ENCODE measurements at regions not wholly inside any gene's neighbourhood (a gene's known extent, or its start where the extent isn't known, plus 50 kb on each side); places are given as distances from the start of the nearest gene placed in this dataset.

GRCh38 chr10:6667679-6668270, 87.7 kb upstream of the PRKCQ start:
- DNase-seq = peak in 1 of 2 donors; percentile 49

GRCh38 chr10:6667150-6667549, 87.1 kb upstream of the PRKCQ start:
- DNase-seq = no peak

GRCh38 chr10:6665847-6666246, 85.8 kb upstream of the PRKCQ start:
- peak; percentile 54 to 75 for DNase-seq

GRCh38 chr10:6660460-6660859, 80.4 kb upstream of the PRKCQ start:
- no peak for DNase-seq

- no peak for DNase-seq
Observed at GRCh38 chr10:6659451-6659850, 79.4 kb upstream of the PRKCQ start.

- DNase-seq = no peak
Observed at GRCh38 chr10:6657669-6658068, 77.6 kb upstream of the PRKCQ start.

- DNase-seq = no peak
Observed at GRCh38 chr10:6657196-6657595, 77.1 kb upstream of the PRKCQ start.

GRCh38 chr10:6654571-6654970, 74.5 kb upstream of the PRKCQ start:
- no peak for DNase-seq

- no peak for DNase-seq
Observed at GRCh38 chr10:6650586-6650985, 70.5 kb upstream of the PRKCQ start.

GRCh38 chr10:6649903-6650302, 69.8 kb upstream of the PRKCQ start:
- DNase-seq = no peak

- no peak for DNase-seq
Observed at GRCh38 chr10:6648894-6649720, 69.0 kb upstream of the PRKCQ start.

- DNase-seq = peak; percentile 64 to 78
Observed at GRCh38 chr10:6647811-6648526, 67.9 kb upstream of the PRKCQ start.

GRCh38 chr10:6643962-6644361, 63.9 kb upstream of the PRKCQ start:
- peak in 1 of 2 donors; percentile 8 for DNase-seq

GRCh38 chr10:6642876-6643275, 62.8 kb upstream of the PRKCQ start:
- DNase-seq = no peak

GRCh38 chr10:6640433-6641040, 60.5 kb upstream of the PRKCQ start:
- no peak for DNase-seq

- no peak for DNase-seq
Observed at GRCh38 chr10:6637053-6637452, 57.0 kb upstream of the PRKCQ start.

- DNase-seq = no peak
Observed at GRCh38 chr10:6635784-6636183, 55.7 kb upstream of the PRKCQ start.
